ENCODE measurements at regions not wholly inside any gene's neighbourhood (a gene's known extent, or its start where the extent isn't known, plus 50 kb on each side); places are given as distances from the start of the nearest gene placed in this dataset.

GRCh38 chr12:31820832-31821231 is 92.0 kb upstream of the AMN1 start:
- no peaks in the 10 kb centered on the region for H3K36me3 ChIP-seq (ENCODE audit: control insufficient read depth, insufficient read depth, low read length)
- no peak for TF ChIP-seq CTCF (IDR thresholded peaks at IDR 0.05)
- no peak overlapping the region for H3K27ac ChIP-seq
- peak overlapping the region; percentile 58 for H2AFZ ChIP-seq
- no peaks in the 10 kb centered on the region for H3K9me3 ChIP-seq (ENCODE audit: control insufficient read depth, low read length)
- no peak overlapping the region for H3K4me3 ChIP-seq (ENCODE audit: low read depth, low read length)
- H3K79me2 ChIP-seq: no peaks in the 10 kb centered on the region
- no peaks in the 10 kb centered on the region for H3K27me3 ChIP-seq (ENCODE audit: control insufficient read depth, insufficient read depth, low read length)
- H3K4me1 ChIP-seq: peaks cover 4% of the 10 kb centered on the region
- H3K4me2 ChIP-seq (ENCODE audit: low read length): peak overlapping the region; percentile 0
- no peak overlapping the region for H3K9ac ChIP-seq

DNA sequence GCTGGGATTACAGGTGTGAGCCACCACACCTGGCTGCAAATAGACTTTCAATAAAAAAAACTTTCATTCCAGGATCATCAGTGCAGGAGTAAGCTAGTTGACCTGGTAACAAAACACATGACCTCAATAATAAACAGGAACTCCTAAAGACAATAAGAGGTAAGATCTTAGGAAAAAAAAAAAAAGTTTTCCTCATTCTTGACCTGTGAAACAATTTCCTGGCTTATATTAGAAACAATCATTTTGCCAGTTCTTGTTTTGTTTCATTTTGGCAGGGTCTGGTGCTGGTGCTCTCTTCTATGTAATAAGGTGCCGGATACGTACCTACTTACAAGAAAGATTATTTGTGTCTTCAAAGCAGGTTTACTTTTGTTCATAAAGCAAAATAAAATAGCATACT is 90.6 kb upstream of the AMN1 start:
- no peaks in the 10 kb centered on the region for H3K27me3 ChIP-seq (ENCODE audit: control insufficient read depth, insufficient read depth, low read length)
- H3K36me3 ChIP-seq (ENCODE audit: control insufficient read depth, insufficient read depth, low read length): no peaks in the 10 kb centered on the region
- no peak overlapping the region for H3K9ac ChIP-seq
- no peaks in the 10 kb centered on the region for H3K79me2 ChIP-seq
- no peak for TF ChIP-seq CTCF (IDR thresholded peaks at IDR 0.05)
- H3K9me3 ChIP-seq (ENCODE audit: control insufficient read depth, low read length): no peaks in the 10 kb centered on the region
- no peak overlapping the region for H3K27ac ChIP-seq
- no peak overlapping the region for H3K4me2 ChIP-seq (ENCODE audit: low read length)
- H3K4me3 ChIP-seq (ENCODE audit: low read depth, low read length): no peak overlapping the region
- H2AFZ ChIP-seq: no peak overlapping the region
- H3K4me1 ChIP-seq: peaks cover 4% of the 10 kb centered on the region

DNA sequence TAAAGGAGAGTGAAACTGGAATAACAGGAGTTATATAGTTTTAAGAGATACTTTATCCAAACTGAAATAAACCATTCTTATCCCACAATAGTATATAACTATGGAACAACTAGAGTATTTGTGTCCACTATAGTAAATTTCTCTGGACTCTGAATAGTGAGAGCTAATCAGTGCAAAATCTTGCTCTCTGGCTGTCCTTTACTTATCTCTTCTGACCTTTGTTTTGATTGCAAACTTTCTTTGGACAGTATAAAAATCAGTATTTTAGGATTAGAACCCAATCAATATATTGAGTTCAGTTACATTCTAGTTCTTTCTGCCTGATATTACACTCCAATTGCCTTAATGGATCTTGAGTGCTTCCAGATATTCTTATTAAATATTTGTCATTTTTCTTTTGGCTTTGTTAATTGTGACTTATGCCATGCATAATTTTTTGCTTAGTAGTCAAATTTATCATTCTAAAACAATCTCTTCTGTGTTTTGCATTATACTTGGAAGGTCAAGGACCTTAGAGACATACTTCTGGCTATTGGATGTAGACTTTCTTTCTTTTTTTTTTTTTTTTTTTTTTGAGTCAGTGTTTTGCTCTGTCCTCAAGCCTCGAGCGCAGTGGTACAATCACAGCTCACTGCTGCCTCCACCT is 89.9 kb upstream of the AMN1 start:
- Histone ChIP-seq H3K27ac (no peak overlapping the region), H3K4me3 (ENCODE audit: low read depth, low read length) (no peak overlapping the region), H3K27me3 (ENCODE audit: control insufficient read depth, insufficient read depth, low read length) (no peaks in the 10 kb centered on the region), H3K4me2 (ENCODE audit: low read length) (no peak overlapping the region), H3K4me1 (peaks cover 4% of the 10 kb centered on the region), H3K36me3 (ENCODE audit: control insufficient read depth, insufficient read depth, low read length) (no peaks in the 10 kb centered on the region), H3K9me3 (ENCODE audit: control insufficient read depth, low read length) (no peaks in the 10 kb centered on the region), H3K9ac (no peak overlapping the region), H3K79me2 (no peaks in the 10 kb centered on the region), H2AFZ (no peak overlapping the region)
- TF ChIP-seq CTCF (IDR thresholded peaks at IDR 0.05): no peak

GRCh38 chr12:31817120-31817519 is 88.3 kb upstream of the AMN1 start:
- no peak overlapping the region for H2AFZ ChIP-seq
- H3K27ac ChIP-seq: no peak overlapping the region
- peaks cover 4% of the 10 kb centered on the region for H3K4me1 ChIP-seq
- no peak for TF ChIP-seq CTCF (IDR thresholded peaks at IDR 0.05)
- no peak overlapping the region for H3K4me2 ChIP-seq (ENCODE audit: low read length)
- H3K79me2 ChIP-seq: no peaks in the 10 kb centered on the region
- H3K27me3 ChIP-seq (ENCODE audit: control insufficient read depth, insufficient read depth, low read length): no peaks in the 10 kb centered on the region
- no peaks in the 10 kb centered on the region for H3K36me3 ChIP-seq (ENCODE audit: control insufficient read depth, insufficient read depth, low read length)
- no peak overlapping the region for H3K9ac ChIP-seq
- no peaks in the 10 kb centered on the region for H3K9me3 ChIP-seq (ENCODE audit: control insufficient read depth, low read length)
- no peak overlapping the region for H3K4me3 ChIP-seq (ENCODE audit: low read depth, low read length)

GRCh38 chr12:31815096-31815495 is 86.3 kb upstream of the AMN1 start:
- H3K27ac ChIP-seq: no peak overlapping the region
- H3K4me3 ChIP-seq (ENCODE audit: low read depth, low read length): no peak overlapping the region
- no peaks in the 10 kb centered on the region for H3K4me1 ChIP-seq
- H3K9ac ChIP-seq: no peak overlapping the region
- no peaks in the 10 kb centered on the region for H3K27me3 ChIP-seq (ENCODE audit: control insufficient read depth, insufficient read depth, low read length)
- no peak for TF ChIP-seq CTCF (IDR thresholded peaks at IDR 0.05)
- no peaks in the 10 kb centered on the region for H3K9me3 ChIP-seq (ENCODE audit: control insufficient read depth, low read length)
- no peaks in the 10 kb centered on the region for H3K36me3 ChIP-seq (ENCODE audit: control insufficient read depth, insufficient read depth, low read length)
- no peak overlapping the region for H2AFZ ChIP-seq
- no peaks in the 10 kb centered on the region for H3K79me2 ChIP-seq
- H3K4me2 ChIP-seq (ENCODE audit: low read length): no peak overlapping the region
